ENCODE measurements at regions not wholly inside any gene's neighbourhood (a gene's known extent, or its start where the extent isn't known, plus 50 kb on each side); places are given as distances from the start of the nearest gene placed in this dataset.

DNA sequence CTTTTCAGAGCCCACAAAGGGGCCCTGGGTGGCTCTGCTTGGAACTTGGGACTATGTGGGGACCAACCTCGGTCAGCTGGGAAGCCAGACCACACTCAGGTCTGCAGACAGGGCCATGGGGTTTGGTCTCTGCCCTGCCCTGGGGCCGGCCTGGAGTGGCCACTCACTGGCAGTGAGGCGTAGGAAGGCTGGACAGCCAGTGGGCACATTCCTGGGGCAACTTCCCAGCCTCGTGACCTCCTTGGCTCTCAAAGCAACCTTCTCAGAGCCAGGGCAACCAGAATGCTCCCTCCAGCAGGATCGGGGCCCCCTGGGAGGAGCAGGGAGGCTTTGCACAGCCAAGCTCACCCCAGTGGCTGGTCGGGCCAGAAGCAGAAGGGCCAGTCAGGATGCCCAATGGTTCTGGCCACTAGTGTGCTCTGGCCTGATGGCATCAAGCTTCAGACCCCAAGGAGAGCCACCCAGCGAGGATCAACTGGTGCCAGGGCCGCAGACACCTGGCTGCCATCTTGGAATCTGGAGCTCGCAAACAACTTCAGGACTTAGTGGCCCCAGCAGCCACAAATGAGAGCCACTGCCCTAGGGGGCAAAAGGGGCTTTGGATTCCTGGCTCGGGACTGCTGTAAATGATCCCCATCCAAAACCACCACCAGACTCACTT is 87.1 kb downstream of the MYEOV start:
- no peak for FAIRE-seq

DNA sequence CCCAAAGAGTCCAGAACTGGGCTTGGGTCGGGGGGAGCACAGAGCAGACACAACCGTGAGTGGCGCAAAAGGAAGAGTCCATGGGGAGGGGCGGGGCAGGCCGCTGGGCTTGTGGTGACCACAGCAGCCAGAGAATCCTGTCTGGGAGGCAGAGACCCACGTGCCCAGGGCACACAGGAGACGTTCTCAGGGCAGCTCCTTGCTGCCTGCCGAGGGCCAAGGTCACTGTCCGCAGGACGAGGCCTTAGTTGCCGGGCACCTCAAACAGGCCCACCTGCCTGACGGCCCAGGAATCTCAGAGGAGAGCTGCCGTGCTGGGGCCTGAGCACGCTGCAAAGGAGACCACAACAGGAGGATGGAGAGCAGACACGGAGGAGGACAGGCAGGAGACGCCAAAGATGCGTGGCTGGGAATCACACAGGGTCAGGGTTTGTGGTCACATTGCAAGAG is 87.8 kb downstream of the MYEOV start:
- FAIRE-seq, result no peak

GRCh38 chr11:69382131-69383128 is 88.5 kb downstream of the MYEOV start:
- FAIRE-seq, result no peak

- no peak for FAIRE-seq
Measured at GRCh38 chr11:69383372-69384250, 89.7 kb downstream of the MYEOV start.

- no peak for FAIRE-seq
Measured at GRCh38 chr11:69384251-69385143, 90.5 kb downstream of the MYEOV start.

GRCh38 chr11:69385144-69385820 is 91.3 kb downstream of the MYEOV start:
- no peak for FAIRE-seq

DNA sequence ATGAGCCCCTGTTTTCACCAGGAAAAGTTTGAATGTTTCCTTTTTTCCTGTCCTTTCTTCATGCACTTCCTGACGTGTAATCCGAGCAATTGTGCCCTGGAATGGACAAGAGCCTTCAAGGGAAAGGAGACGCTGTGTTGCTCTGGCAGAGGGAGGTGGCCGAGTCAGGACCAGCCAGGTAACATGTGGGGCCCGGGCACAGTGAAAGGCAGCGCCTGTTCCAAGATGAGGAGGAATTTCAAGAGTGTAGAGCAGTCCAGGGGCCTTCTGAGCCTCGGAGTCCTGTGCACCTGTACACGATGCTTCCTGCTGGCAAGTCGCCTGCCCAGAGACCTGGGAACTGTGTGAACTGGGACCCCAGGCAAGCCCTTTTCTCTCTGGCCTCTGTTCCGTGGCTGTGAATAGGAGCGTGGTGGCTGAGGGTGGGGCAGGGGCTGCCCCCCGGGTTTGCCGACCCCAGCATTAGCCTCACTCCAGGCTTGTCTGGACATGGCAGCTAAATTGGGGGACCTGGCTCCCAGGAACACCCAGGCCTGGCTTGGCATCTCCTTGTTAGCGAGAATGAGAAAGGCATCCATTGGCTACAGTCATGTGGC is 92.0 kb downstream of the MYEOV start:
- no peak for FAIRE-seq

GRCh38 chr11:69386594-69387408 is 92.8 kb downstream of the MYEOV start:
- no peak for FAIRE-seq

- FAIRE-seq, result no peak
Measured at GRCh38 chr11:69387409-69387885, 93.5 kb downstream of the MYEOV start.

DNA sequence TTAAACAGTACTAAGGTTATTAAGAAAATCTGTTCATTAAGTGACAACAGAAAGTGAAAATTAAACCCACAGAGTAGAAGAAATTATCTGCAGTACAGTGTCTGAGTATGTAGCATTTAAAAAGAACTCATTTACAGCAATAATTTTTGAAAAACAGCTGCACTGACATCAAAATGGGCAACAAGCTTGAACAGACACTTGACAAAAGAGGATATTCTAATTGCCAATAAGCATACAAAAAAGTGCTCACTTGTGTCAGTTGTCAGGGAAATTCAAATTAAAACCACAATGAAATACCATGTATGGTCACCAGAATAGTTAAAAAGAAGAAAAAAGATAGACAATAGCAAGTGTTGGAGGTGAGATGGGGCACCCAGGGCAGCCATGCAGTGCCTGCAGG is 93.3 kb upstream of the LINC01488 start:
- no peak for FAIRE-seq

GRCh38 chr11:69388661-69389060 is 92.8 kb upstream of the LINC01488 start:
- no peak for FAIRE-seq

DNA sequence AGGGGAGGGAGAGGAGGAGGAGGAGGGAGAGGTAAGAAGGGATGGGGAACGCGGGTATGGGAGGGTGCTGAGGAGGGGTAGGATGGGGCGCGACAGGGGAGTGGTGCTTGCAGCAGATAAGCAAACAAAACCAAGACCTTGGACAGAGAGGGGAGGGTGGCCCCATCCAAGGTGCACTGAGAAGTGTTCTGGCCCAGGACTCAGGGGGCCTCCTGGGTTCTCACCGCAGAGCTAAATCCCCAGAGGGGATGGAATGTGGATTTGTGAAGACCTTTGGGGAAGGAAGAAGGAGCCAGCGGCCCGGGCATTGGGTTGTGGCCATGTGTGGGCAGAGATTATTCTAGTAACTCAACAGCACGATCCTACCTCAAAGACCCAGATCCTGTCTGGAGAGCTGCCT is 90.9 kb upstream of the LINC01488 start:
- no peak for FAIRE-seq

GRCh38 chr11:69391192-69392103 is 90.0 kb upstream of the LINC01488 start:
- FAIRE-seq, result no peak

DNA sequence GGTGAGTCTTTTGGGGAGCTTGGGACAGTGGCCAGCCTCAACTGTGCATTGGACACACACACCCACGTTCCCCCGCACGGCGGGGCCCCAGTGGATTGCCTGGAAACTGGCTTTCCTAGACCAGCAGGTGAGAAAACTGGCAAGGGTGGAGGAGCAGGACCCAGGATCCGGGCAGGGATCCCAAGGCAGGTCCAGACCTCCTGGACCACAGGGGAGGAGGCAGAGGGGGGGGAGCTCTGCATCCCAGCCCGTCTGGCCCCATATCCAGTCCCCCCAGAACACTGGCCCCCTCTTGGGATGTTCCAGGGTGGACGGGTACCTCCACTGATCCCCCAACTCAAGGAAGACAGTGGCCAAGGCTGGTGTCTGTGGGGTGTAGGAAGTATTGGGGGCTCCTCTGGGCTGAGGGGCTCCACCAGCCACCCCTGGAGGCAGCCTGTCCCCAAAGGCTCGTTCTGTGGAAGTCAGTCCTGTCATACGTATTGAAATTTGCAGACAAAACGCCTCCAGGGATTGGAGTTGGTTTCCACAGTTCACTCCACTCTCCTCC is 89.3 kb upstream of the LINC01488 start:
- no peak for FAIRE-seq

- no peak for FAIRE-seq
Measured at GRCh38 chr11:69393178-69393832, 88.2 kb upstream of the LINC01488 start.

- FAIRE-seq, result no peak
Measured at GRCh38 chr11:69393865-69394233, 87.6 kb upstream of the LINC01488 start.

DNA sequence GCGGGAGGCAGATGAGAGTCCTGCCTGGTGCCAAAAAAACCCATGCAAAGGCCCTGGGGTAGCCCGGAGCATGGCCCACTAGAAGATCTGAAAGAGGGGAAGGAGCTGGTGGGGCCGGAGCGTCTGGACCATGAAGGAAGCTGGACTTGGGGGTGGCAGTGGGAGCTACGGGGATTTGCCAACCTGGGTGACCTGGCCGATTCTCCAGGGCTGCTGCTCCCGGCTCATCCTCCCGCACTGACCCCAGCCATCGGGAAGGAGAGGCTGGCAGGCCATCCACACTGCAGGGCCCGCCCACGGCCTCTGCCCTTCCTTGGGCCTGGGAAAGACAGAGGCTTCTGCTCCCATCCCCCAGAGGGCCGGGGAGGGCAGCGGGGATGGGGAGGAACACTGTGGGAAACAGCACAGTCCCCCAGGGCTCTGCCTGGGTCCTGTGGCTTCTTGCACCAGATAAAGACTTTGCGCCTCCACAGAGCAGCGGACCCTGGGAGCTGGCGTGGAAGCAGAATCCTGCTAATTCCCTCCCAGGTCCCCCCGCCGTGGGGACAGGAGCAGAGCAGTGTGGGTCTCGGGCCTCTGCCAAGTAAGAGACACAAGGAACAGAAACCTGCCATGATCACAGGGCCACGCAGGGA is 87.1 kb upstream of the LINC01488 start:
- FAIRE-seq, result no peak

All from G401.6 (cell line).